K562 (cell line): ENCODE measurements at regions not wholly inside any gene's neighbourhood (a gene's known extent, or its start where the extent isn't known, plus 50 kb on each side); places are given as distances from the start of the nearest gene placed in this dataset.

ENCODE experiments used
- CBFA2T2 ChIP-seq: fragments of 450-650 bp; conservative IDR thresholded peaks from 2 replicates; pipeline ENCODE4 v1.6.1; 2017; ENCODE audit warnings: mild to moderate bottlenecking
- CBFA2T3 ChIP-seq: fragments of 450-650 bp; IDR thresholded peaks from 2 replicates; pipeline ENCODE4 v1.6.1; 2017
- EZH2 ChIP-seq: IDR thresholded peaks from 2 replicates; pipeline ENCODE4 v1.6.1; 2012; ENCODE audit warnings: low read depth, mild to moderate bottlenecking, inconsistent platforms, low read length, borderline replicate concordance
- HIVEP1 ChIP-seq: fragments of 250-450 bp; sonication (Bioruptor Pico); IDR thresholded peaks from 2 replicates; pipeline ENCODE4 v1.4.0; 2020; ENCODE audit warnings: mild to moderate bottlenecking
- LEF1 ChIP-seq: fragments of 450-650 bp; IDR thresholded peaks from 2 replicates; pipeline ENCODE4 v1.6.1; 2016; ENCODE audit warnings: mild to moderate bottlenecking
- MAZ ChIP-seq, 2 experiments: fragments of 450-650 bp in 1 of 2; sonication (generic) in 1 of 2; formaldehyde crosslinking; IDR thresholded peaks in 1 of 2; conservative IDR thresholded peaks in 1 of 2; 2 replicates each; pipeline versions ENCODE4 v1.4.0 to v1.5.0; 2020; ENCODE audit warnings: mild to moderate bottlenecking in 1 of 2, missing genetic modification reagents in 1 of 2
- MBD1 ChIP-seq: fragments of 250-450 bp; sonication (Bioruptor Pico); IDR thresholded peaks from 2 replicates; pipeline ENCODE4 v1.8.0; 2022; ENCODE audit warnings: inconsistent platforms
- RAD21 ChIP-seq, 2 experiments: fragments of 250-450 bp in 1 of 2; fragments of 450-650 bp in 1 of 2; sonication (Bioruptor Pico) in 1 of 2; formaldehyde crosslinking in 1 of 2; IDR thresholded peaks in 1 of 2; conservative IDR thresholded peaks in 1 of 2; 2 replicates each; pipeline versions ENCODE4 v1.4.0 to v1.8.0; 2020 to 2022; ENCODE audit warnings: mild to moderate bottlenecking in 2 of 2, moderate library complexity in 1 of 2
- RFX1 ChIP-seq: fragments of 450-650 bp; IDR thresholded peaks from 2 replicates; pipeline ENCODE4 v1.6.1; 2016; ENCODE audit warnings: mild to moderate bottlenecking, moderate library complexity
- SREBF2 ChIP-seq: sonication (generic); formaldehyde crosslinking; IDR thresholded peaks from 2 replicates; pipeline ENCODE4 v1.4.0; 2020; ENCODE audit warnings: mild to moderate bottlenecking, missing genetic modification reagents
- ZFP36 ChIP-seq: fragments of 150-350 bp; IDR thresholded peaks from 2 replicates; pipeline ENCODE4 v1.6.1; 2018; ENCODE audit warnings: low read length, low read depth; ENCODE audit not compliant: partially characterized antibody
- ZNF57 ChIP-seq: fragments of 450-650 bp; formaldehyde crosslinking; IDR thresholded peaks from 2 replicates; pipeline ENCODE4 v1.4.0; 2020; ENCODE audit warnings: mild to moderate bottlenecking, moderate library complexity
- TF ChIP-seq, protein P1 (sequence below): fragments of 250-450 bp; sonication (Bioruptor Pico); IDR thresholded peaks from 2 replicates; pipeline ENCODE4 v1.6.1; 2021; ENCODE audit warnings: mild to moderate bottlenecking

- TF ChIP-seq ZFP36 (no peak), LEF1 (no peak), RFX1 (no peak), MBD1 (CRISPR knock-in tag) (no peak), SREBF2 (CRISPR knock-in tag) (no peak), HIVEP1 (CRISPR knock-in tag) (no peak), ZNF57 (CRISPR knock-in tag) (no peak), MAZ (CRISPR knock-in tag; conservative IDR thresholded peaks at IDR 0.05 in 1 of 2, IDR thresholded peaks at IDR 0.05 in 1 of 2) (no peak), CBFA2T3 (no peak), RAD21 (CRISPR knock-in tag; conservative IDR thresholded peaks at IDR 0.05 in 1 of 2, IDR thresholded peaks at IDR 0.05 in 1 of 2) (no peak), CBFA2T2 (no peak), EZH2 (no peak)
- TF ChIP-seq, protein P1, sequence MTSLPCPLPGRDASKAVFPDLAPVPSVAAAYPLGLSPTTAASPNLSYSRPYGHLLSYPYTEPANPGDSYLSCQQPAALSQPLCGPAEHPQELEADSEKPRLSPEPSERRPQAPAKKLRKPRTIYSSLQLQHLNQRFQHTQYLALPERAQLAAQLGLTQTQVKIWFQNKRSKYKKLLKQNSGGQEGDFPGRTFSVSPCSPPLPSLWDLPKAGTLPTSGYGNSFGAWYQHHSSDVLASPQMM (CRISPR knock-in tag), result no peak
These were observed 1295.8 kb downstream of the BRD1 start for GRCh38 chr22:48531761-48532435.
